Effector memory CD8-positive, alpha-beta T cell (primary cell): ENCODE measurements at regions not wholly inside any gene's neighbourhood (a gene's known extent, or its start where the extent isn't known, plus 50 kb on each side); places are given as distances from the start of the nearest gene placed in this dataset.

ENCODE experiments used
- ATAC-seq: fragments of 150-1000 bp; cut with Tn5 transposase; replicated peaks from 2 replicates; pipeline ENCODE4 v1.10.0; 2021; ENCODE audit warnings: mild to moderate bottlenecking, moderate library complexity
- DNase-seq, 3 experiments: peaks; one replicate each; pipeline ENCODE4 v3.0.0; 2021
- H3K27ac Mint-ChIP-seq, 2 donors: one replicate each; pipeline ENCODE4 v1.8.0; 2022; ENCODE audit warnings: mild to moderate bottlenecking in 2 of 2, mixed read lengths in 2 of 2, moderate library complexity in 2 of 2
- H3K27me3 Mint-ChIP-seq, 2 donors: one replicate each; pipeline ENCODE4 v1.8.0; 2022; ENCODE audit warnings: mixed read lengths in 2 of 2
- H3K36me3 Mint-ChIP-seq: one replicate; pipeline ENCODE4 v1.8.0; 2022; ENCODE audit warnings: mild to moderate bottlenecking, moderate library complexity, mixed read lengths; ENCODE audit not compliant: insufficient read depth
- H3K4me1 Mint-ChIP-seq, 2 donors: one replicate each; pipeline ENCODE4 v1.8.0; 2022; ENCODE audit warnings: low read depth in 2 of 2, mixed read lengths in 2 of 2
- H3K4me3 Mint-ChIP-seq, 2 donors: one replicate each; pipeline ENCODE4 v1.8.0; 2022; ENCODE audit warnings: mild to moderate bottlenecking in 2 of 2, mixed read lengths in 2 of 2, moderate library complexity in 2 of 2
- H3K9me3 Mint-ChIP-seq, 2 donors: one replicate each; pipeline ENCODE4 v1.8.0; 2022; ENCODE audit warnings: mixed read lengths in 2 of 2

DNA sequence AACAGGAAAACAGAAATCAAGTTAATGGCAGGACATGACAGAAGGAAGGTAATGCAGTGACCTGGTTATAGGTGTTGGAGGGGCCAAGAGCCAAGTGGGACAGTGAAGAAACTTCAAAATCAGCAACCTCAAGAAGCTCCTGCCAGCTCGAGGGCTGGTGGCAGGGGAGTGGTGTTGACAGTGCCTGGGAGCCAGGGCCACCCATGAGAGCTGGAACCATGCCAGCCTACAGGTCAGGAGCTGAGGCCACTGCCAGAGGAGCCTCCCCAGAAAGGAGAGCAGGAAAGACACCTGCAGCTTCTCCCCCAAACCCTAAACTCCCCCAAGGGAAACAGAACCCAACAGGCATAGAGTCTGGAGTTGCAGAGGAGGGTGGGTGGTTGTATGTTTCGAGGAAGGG lies 262.1 kb downstream of the LRFN2 start:
- peaks cover 2 to 8% of the 10 kb centered on the region in 2 donors for H3K4me1 Mint-ChIP-seq
- H3K27ac Mint-ChIP-seq = no peak overlapping the region
- no peaks in the 10 kb centered on the region for H3K9me3 Mint-ChIP-seq
- DNase-seq = no peak
- ATAC-seq = no peak
- H3K27me3 Mint-ChIP-seq = peaks cover 47 to 80% of the 10 kb centered on the region in 2 donors
- peaks cover 3% of the 10 kb centered on the region for H3K36me3 Mint-ChIP-seq
- no peak overlapping the region for H3K4me3 Mint-ChIP-seq

DNA sequence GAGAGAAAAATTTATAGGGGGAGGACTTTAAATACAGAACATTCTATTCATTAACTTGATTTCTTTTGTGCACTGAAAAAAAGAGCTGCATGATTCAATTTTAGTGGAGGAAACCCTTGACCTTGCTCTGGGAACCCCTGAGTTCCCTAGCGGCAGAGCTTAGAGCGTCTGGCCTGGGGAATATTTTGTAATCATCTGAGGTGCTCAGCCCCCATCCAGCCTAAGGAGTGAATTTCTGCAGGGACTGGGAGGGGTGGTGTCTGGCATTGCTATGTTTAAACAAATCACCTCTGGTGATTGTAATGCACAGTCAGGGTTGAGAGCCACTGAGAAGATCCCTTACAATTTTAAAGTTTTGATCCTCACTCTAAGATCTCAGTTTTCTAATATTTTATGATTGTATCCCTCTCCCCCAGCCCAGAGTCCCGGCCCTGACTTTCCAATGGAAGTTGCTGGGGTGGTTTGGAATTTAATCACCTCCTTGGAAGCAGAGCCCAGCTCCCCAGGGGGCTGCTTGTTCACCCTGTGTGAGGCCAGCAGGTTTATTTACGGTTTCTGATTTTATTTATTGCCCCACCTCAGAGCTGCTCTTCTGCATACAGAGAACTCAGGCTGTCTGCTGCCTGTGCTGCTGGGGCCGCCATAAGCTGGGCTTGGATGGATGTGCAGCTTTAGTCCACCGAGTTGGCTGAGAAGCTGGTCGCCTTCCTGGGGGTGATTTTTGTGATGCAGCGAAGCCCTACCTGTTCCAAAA lies 263.1 kb downstream of the LRFN2 start:
- ATAC-seq (no peak), DNase-seq (no peak)
- Mint-ChIP-seq H3K4me3 (no peak overlapping the region), H3K36me3 (peaks cover 3% of the 10 kb centered on the region), H3K27ac (no peak overlapping the region), H3K4me1 (peaks cover 2 to 7% of the 10 kb centered on the region in 2 donors), H3K9me3 (peaks cover 0 to 8% of the 10 kb centered on the region in 2 donors), H3K27me3 (peaks cover 57 to 86% of the 10 kb centered on the region in 2 donors)

DNA sequence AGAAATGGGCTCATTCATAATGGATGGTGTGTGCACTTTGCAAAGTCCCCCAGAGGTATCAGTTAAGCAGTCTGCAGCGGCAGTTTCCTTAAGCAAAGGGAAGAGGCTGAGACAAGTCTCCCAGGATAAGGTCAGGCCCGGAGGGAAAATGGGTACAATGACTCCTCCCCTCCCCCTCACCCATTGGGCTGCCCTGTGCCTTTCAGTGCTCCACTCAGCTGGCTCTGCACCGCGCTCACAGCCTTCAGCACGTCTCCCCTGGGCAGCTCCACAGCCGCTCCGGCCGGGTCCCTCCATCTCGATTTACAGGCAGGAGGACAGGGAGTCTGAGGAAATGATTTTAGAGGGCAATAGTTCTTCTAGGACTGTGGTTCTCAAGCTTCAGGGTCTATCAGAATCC lies 264.8 kb downstream of the LRFN2 start:
- ATAC-seq (no peak), DNase-seq (no peak)
- Mint-ChIP-seq H3K27me3 (peaks cover 61 to 79% of the 10 kb centered on the region in 2 donors), H3K9me3 (peaks cover 1 to 13% of the 10 kb centered on the region in 2 donors), H3K4me3 (no peak overlapping the region), H3K36me3 (peaks cover 3% of the 10 kb centered on the region), H3K27ac (no peak overlapping the region), H3K4me1 (no peaks in the 10 kb centered on the region)

DNA sequence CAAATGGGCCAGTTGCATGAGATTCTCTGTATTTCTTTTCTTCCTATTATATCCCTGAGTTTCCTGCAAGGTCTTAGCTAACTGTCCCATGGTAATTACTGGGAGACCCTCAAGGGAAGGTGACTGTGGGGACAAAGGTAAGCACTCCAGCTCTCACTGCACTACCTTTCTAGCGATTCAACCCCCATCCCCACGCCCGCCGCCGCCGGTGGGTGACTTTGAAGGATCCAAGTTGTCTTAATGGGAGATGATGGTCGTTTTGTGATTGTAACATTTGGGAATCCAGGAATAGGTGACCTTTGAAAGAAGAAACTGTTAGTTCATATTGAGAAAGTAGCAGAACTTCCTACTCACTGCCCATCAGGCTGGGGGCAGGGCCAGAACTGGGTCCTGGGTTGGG lies 265.5 kb downstream of the LRFN2 start:
- peaks cover 1 to 13% of the 10 kb centered on the region in 2 donors for H3K9me3 Mint-ChIP-seq
- no peak overlapping the region for H3K4me3 Mint-ChIP-seq
- H3K36me3 Mint-ChIP-seq = peaks cover 2% of the 10 kb centered on the region
- ATAC-seq (no peak), DNase-seq (no peak)
- H3K4me1 Mint-ChIP-seq = no peaks in the 10 kb centered on the region
- H3K27me3 Mint-ChIP-seq = peaks cover 61 to 79% of the 10 kb centered on the region in 2 donors
- H3K27ac Mint-ChIP-seq = no peak overlapping the region

DNA sequence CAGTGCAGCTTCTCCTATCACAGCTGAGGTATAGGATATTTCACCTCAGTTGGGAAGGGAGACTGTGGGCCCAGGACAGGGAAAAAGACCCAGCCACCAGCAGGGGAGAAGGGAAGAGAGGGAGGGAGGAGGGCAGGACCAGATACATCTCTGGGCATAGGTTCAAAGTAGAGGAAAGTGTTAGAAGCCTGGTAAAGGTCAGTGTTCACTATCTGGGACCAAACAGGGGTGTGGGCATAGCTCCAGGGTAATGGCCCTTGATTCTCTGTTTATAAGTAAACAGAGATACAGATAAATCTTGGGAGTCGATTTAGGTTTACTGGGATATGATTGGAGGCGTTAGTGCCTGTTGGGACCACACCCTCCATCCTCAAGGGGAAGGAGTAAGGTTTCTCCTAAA lies 266.2 kb downstream of the LRFN2 start:
- H3K4me3 Mint-ChIP-seq = no peak overlapping the region
- ATAC-seq (no peak), DNase-seq (no peak)
- H3K9me3 Mint-ChIP-seq = peaks cover 1 to 13% of the 10 kb centered on the region in 2 donors
- no peaks in the 10 kb centered on the region for H3K4me1 Mint-ChIP-seq
- peaks cover 67 to 79% of the 10 kb centered on the region in 2 donors for H3K27me3 Mint-ChIP-seq
- H3K27ac Mint-ChIP-seq = no peak overlapping the region
- no peaks in the 10 kb centered on the region for H3K36me3 Mint-ChIP-seq

DNA sequence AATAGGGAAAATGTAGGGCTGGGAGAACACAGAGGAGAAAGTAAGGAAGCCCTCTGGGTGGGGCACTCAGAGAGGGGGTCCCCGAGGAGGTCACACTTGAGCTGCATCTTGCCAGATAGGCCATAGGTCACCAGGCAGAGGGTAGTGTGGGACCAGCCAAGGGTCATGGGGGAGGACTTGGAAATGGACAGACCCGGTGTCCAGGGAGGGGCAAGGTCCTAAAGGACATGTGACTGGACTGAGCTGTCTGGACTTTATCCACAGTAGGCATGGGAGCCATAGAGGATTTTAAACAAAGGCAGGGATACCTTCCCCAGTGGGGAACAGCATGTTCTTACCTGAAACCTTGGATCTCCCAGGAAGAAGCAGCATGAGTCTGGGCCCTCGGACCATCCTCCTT lies 266.7 kb downstream of the LRFN2 start:
- Mint-ChIP-seq H3K27me3 (peaks cover 68 to 79% of the 10 kb centered on the region in 2 donors), H3K36me3 (no peaks in the 10 kb centered on the region), H3K4me1 (no peaks in the 10 kb centered on the region), H3K9me3 (peaks cover 1 to 13% of the 10 kb centered on the region in 2 donors), H3K4me3 (no peak overlapping the region), H3K27ac (no peak overlapping the region)
- DNase-seq (no peak), ATAC-seq (no peak)

DNA sequence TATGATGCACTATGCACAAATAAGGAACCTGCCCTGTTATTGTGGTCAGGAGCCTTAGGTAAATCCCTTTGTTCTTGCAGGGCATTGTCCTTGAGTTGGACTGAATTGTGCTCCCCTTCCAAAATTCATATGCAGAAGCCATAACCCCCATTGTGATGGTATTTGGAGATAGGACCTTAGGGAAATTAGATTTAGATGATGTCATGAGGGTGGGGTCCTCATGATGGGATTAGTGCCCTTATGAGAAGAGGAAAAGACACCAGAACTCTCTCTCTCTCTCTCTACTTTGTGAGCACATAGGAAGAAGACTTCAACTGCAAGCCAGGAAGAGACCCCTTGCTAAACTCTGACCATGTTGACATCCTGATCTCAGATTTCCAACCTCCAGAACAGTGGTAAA lies 268.0 kb downstream of the LRFN2 start:
- Mint-ChIP-seq H3K9me3 (peaks cover 1 to 13% of the 10 kb centered on the region in 2 donors), H3K27ac (no peak overlapping the region), H3K4me1 (no peaks in the 10 kb centered on the region), H3K27me3 (peaks cover 61 to 73% of the 10 kb centered on the region in 2 donors), H3K36me3 (no peaks in the 10 kb centered on the region), H3K4me3 (no peak overlapping the region)
- DNase-seq (no peak), ATAC-seq (no peak)

DNA sequence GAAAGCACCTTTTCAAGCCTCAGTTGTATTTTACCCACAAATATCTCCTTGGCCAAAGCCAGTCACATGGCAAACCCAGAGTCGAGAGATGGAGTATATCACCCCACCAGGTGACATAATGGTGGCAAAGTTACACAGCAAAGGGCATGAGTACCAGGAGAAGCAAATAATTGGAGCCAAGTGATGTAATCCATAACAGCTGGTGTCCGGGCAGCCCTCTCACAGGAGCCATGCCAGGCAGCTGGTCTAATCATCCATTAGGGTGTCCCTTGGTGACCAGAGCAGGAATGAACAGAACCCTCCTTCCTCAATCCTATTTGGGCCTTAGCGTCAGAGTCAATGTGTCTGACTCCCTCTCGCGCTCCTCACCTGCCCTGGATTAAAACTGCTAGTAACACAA lies 272.1 kb downstream of the LRFN2 start:
- H3K4me3 Mint-ChIP-seq = no peak overlapping the region
- H3K36me3 Mint-ChIP-seq = no peaks in the 10 kb centered on the region
- peaks cover 28 to 52% of the 10 kb centered on the region in 2 donors for H3K27me3 Mint-ChIP-seq
- DNase-seq = no peak
- peaks cover 1 to 13% of the 10 kb centered on the region in 2 donors for H3K9me3 Mint-ChIP-seq
- H3K4me1 Mint-ChIP-seq = no peaks in the 10 kb centered on the region
- no peak for ATAC-seq
- no peak overlapping the region for H3K27ac Mint-ChIP-seq

DNA sequence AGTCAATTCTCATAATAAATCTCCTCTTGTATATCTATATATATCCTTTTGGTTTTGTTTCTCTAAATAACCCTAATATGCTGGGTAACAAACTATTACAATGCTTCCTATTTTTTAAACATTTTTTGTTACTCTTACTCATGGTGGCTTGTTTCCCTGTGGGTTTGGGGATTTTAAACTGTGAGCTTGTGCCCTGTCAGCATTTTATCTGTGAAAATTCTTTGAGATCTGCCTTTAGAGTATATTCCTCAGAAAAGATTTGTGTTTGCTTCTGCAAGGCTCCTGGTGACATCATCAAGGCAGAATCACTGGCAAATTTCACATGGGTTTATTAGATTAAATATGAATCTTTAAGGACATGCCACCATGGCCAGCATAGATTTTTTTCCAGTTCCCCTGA lies 273.6 kb downstream of the LRFN2 start:
- DNase-seq (no peak), ATAC-seq (no peak)
- no peak overlapping the region for H3K4me3 Mint-ChIP-seq
- H3K36me3 Mint-ChIP-seq = no peaks in the 10 kb centered on the region
- peaks cover 0 to under 1% of the 10 kb centered on the region in 2 donors for H3K9me3 Mint-ChIP-seq
- H3K4me1 Mint-ChIP-seq = peaks cover 1 to 2% of the 10 kb centered on the region in 2 donors
- H3K27ac Mint-ChIP-seq = no peak overlapping the region
- H3K27me3 Mint-ChIP-seq = peaks cover 20 to 55% of the 10 kb centered on the region in 2 donors

DNA sequence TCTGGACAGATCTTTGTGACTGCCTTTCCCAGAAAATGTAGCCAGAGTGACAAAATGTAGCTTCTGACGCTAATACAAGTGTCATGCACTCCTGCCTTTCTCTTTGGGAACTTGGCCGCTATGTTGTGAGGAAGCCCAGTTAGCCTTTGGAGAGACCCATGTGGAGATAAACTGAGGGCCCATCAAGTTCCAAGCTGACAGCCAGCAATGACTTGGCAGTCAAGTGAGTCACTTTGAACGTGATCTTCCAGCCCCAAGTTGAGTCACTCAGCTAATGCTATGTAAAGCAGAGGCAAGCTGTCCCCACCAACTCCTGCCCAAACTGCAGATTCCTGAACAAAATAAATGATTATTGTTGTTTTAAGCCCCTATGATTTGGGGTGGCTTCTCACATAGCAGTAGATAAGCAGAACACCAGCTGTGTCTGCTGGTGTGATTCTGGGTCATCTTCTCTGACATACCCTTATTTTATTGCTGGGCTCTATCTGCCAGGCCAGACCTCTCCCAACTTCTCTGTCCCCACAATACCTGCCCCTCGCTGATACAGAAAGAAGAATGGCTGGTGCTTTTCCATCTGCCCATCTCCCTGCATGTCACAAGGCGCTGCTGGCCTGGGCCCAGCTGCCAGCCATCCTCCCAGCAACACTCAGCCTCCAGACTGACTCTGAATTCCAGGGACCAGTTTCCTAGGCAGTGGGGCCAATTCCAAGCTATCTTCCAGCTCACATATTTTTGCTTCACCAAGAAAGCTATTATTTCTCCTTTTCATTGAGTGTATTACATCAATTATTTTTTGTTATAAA lies 274.8 kb downstream of the LRFN2 start:
- Mint-ChIP-seq H3K4me3 (no peak overlapping the region), H3K36me3 (no peaks in the 10 kb centered on the region), H3K4me1 (peaks cover 3% of the 10 kb centered on the region in 2 donors), H3K9me3 (no peaks in the 10 kb centered on the region), H3K27me3 (peaks cover 23 to 58% of the 10 kb centered on the region in 2 donors), H3K27ac (no peak overlapping the region)
- ATAC-seq = no peak
- no peak for DNase-seq

DNA sequence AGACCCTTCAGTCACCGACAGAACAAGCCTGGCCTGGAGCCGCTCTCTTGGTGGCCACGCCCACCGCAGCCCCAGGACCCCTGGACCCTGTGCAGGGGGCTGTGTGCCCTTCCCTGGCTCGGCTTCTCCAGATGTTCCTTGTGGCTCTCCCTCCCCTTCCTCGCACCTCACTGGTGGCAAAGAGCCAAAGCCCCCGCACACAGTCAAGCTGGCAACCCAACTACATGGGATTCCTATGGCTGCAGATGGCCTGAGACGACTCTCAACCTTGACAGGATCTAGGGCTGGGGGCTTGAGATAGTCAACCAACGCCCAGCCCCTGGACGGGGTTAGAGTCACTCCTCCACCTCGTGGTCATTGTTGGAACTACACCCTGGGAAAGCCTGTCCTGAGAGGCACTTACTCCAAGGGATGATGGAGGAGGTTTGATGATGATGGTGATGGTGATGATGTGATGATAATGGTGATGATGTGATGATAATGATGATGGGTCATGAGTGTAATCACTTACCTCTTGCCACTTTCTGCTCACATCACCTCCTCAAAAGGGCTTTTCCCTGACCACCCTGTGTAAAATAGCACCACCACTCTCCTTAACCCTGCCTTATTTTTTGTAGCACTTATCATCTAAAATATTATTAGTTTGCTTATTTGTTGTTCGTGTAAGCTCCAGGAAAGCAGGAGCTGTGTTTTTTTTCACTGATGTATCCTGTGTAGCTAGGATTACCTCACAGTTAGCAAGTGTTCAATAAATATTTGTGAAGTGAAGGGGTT lies 278.4 kb downstream of the LRFN2 start:
- Mint-ChIP-seq H3K36me3 (no peaks in the 10 kb centered on the region), H3K4me3 (no peak overlapping the region), H3K4me1 (peaks cover 3% of the 10 kb centered on the region in 2 donors), H3K27me3 (peaks cover 25 to 58% of the 10 kb centered on the region in 2 donors), H3K27ac (no peak overlapping the region), H3K9me3 (peaks cover 0 to 10% of the 10 kb centered on the region in 2 donors)
- DNase-seq (peak; percentile 25 to 48 (median 27)), ATAC-seq (no peak)

DNA sequence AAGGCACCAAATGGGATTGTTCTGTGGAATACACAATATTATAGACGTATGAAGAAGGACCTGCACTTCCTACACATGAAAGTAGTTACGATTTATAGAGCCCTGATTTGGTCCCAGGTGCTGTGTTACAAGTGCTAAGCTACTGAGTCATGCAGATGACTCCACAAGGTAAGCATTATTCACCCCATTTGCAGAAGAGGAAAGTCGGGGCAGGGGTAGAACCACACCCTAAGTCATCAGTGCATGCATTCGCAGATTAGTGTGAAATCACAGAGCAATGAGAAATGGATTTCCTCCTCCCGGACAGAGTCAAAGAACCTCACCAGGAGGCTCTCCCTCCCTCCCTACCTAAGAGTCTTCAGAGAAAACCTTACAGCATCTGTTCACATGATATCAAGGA lies 279.5 kb downstream of the LRFN2 start:
- Mint-ChIP-seq H3K27me3 (peaks cover 25 to 57% of the 10 kb centered on the region in 2 donors), H3K27ac (no peak overlapping the region)

DNA sequence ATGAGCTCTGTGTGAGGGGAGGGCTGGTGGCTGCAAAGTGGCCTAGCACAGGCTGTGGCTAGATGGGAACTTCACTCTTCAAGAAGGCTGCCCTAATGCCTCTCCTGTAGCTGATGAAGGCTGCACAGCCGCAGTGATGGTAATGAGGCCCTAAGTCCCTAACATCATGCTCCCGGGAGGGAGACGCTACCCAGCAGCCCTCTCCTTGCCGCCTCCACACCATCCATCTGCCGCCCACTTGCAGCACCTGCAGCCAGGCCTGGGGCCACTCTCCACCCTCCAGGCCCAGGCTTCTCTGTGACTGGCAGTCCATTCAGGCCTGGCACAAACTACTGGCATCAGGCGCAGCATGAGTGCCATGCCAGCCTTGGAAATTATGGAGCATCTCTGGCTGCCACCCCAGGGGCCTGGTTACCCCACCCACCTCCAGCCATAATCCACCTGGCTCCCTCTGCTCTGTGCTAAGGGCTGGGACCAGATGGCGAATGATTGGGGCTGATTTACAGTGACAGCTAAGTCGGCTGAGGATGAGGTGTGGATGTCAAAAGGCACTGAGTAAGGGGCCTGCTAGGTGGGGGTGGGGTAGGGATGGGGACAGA lies 284.2 kb downstream of the LRFN2 start:
- H3K27ac Mint-ChIP-seq = no peak overlapping the region
- DNase-seq (no peak), ATAC-seq (no peak)
- peaks cover 2 to 10% of the 10 kb centered on the region in 2 donors for H3K9me3 Mint-ChIP-seq
- H3K27me3 Mint-ChIP-seq = peaks cover 26 to 36% of the 10 kb centered on the region in 2 donors
- H3K36me3 Mint-ChIP-seq = no peaks in the 10 kb centered on the region
- no peaks in the 10 kb centered on the region for H3K4me1 Mint-ChIP-seq
- no peak overlapping the region for H3K4me3 Mint-ChIP-seq

More for the DNA sequence above, 279.5 kb downstream of the LRFN2 start:
- peaks cover 0 to 10% of the 10 kb centered on the region in 2 donors for H3K9me3 Mint-ChIP-seq
- H3K4me3 Mint-ChIP-seq = no peak overlapping the region
- no peaks in the 10 kb centered on the region for H3K36me3 Mint-ChIP-seq
- no peak for DNase-seq
- ATAC-seq = no peak
- H3K4me1 Mint-ChIP-seq = peaks cover 3% of the 10 kb centered on the region in 2 donors
